ENCODE measurements at regions not wholly inside any gene's neighbourhood (a gene's known extent, or its start where the extent isn't known, plus 50 kb on each side); places are given as distances from the start of the nearest gene placed in this dataset.

GRCh38 chr13:80612804-80613203, 271.9 kb upstream of the SPRY2 start:
- TF ChIP-seq EZH2phosphoT487 (IDR thresholded peaks at IDR 0.05; ENCODE audit: low read depth, severe bottlenecking, unreplicated experiment) = no peak
- no peak for TF ChIP-seq EZH2 (IDR thresholded peaks at IDR 0.05; ENCODE audit: borderline replicate concordance)
- no peak for TF ChIP-seq CTCF (IDR thresholded peaks at IDR 0.05; ENCODE audit: poor library complexity)
- Histone ChIP-seq H4K20me1 (ENCODE audit: insufficient read depth, poor library complexity, severe bottlenecking) (no peaks in the 10 kb centered on the region), H3K4me3 (no peak overlapping the region), H3K27ac (no peak overlapping the region), H3K36me3 (replicated peaks; ENCODE audit: insufficient read depth, low read depth) (no peaks in the 10 kb centered on the region), H3K4me1 (ENCODE audit: insufficient read depth) (no peaks in the 10 kb centered on the region), H3K27me3 (no peaks in the 10 kb centered on the region), H3K79me2 (no peaks in the 10 kb centered on the region), H3K4me2 (no peak overlapping the region), H3K9me3 (ENCODE audit: low read depth) (no peaks in the 10 kb centered on the region), H2AFZ (no peak overlapping the region), H3K9me2 (replicated peaks; ENCODE audit: insufficient read depth) (no peaks in the 10 kb centered on the region)
- WGBS (ENCODE audit: low lambda C conversion rate, missing lambda C conversion rate) = 88% methylated on average over 6 of the region's 6 CpGs
- DNase-seq (ENCODE audit: low spot score) = no peak

DNA sequence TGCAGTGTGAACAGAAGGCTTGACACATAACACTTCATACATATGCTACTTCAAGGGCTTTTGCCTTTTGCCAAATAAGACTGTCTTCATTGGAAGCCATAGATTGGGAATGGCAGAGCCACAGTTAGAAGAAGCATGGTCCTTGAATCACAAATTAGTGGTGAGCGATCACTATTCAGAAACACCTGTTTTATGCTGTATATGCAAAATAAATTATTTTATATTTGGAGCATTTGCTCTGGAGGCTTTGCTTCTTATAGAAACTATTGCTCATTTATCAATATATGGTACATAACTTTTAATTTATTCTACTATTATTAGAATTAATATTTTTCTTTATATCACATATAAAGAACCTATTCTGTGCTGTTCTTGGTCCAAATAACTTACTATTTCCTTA, 270.4 kb upstream of the SPRY2 start:
- Histone ChIP-seq H2AFZ (no peak overlapping the region), H3K79me2 (no peaks in the 10 kb centered on the region), H3K27ac (no peak overlapping the region), H4K20me1 (ENCODE audit: insufficient read depth, poor library complexity, severe bottlenecking) (no peaks in the 10 kb centered on the region), H3K36me3 (replicated peaks; ENCODE audit: insufficient read depth, low read depth) (no peaks in the 10 kb centered on the region), H3K9me2 (replicated peaks; ENCODE audit: insufficient read depth) (no peaks in the 10 kb centered on the region), H3K4me3 (no peak overlapping the region), H3K4me1 (ENCODE audit: insufficient read depth) (no peaks in the 10 kb centered on the region), H3K27me3 (no peaks in the 10 kb centered on the region), H3K4me2 (no peak overlapping the region), H3K9me3 (ENCODE audit: low read depth) (no peaks in the 10 kb centered on the region)
- no peak for DNase-seq (ENCODE audit: low spot score)
- WGBS (ENCODE audit: low lambda C conversion rate, missing lambda C conversion rate) = 93% methylated on average over 1 of the region's 1 CpG
- TF ChIP-seq CTCF (IDR thresholded peaks at IDR 0.05; ENCODE audit: poor library complexity) = no peak
- no peak for TF ChIP-seq EZH2phosphoT487 (IDR thresholded peaks at IDR 0.05; ENCODE audit: low read depth, severe bottlenecking, unreplicated experiment)
- no peak for TF ChIP-seq EZH2 (IDR thresholded peaks at IDR 0.05; ENCODE audit: borderline replicate concordance)

DNA sequence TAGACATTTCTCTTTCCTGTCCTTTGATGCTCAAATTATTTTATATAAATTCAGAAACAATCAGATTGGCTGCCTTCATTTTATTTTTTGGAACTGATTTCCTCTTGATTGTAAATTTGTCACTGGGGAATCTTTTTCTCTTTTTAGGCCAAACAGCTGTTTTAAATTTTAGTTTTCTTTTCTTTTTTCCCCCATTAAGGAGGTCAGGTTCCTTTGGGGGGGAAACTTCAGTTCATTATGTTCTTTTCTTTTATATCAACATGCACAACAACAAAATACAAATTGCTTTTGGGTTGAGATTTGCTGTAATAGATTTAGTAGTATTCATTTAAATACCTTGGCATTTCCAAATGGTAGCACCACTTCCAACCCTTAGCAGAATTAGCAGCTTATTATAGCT, 264.8 kb upstream of the SPRY2 start:
- Histone ChIP-seq H2AFZ (no peak overlapping the region), H3K9me3 (ENCODE audit: low read depth) (no peaks in the 10 kb centered on the region), H3K36me3 (replicated peaks; ENCODE audit: insufficient read depth, low read depth) (no peaks in the 10 kb centered on the region), H3K79me2 (no peaks in the 10 kb centered on the region), H4K20me1 (ENCODE audit: insufficient read depth, poor library complexity, severe bottlenecking) (no peaks in the 10 kb centered on the region), H3K4me1 (ENCODE audit: insufficient read depth) (no peaks in the 10 kb centered on the region), H3K4me3 (no peak overlapping the region), H3K9me2 (replicated peaks; ENCODE audit: insufficient read depth) (no peaks in the 10 kb centered on the region), H3K27ac (no peak overlapping the region), H3K27me3 (no peaks in the 10 kb centered on the region), H3K4me2 (no peak overlapping the region)
- no peak for DNase-seq (ENCODE audit: low spot score)
- TF ChIP-seq EZH2phosphoT487 (IDR thresholded peaks at IDR 0.05; ENCODE audit: low read depth, severe bottlenecking, unreplicated experiment) (no peak), EZH2 (IDR thresholded peaks at IDR 0.05; ENCODE audit: borderline replicate concordance) (no peak), CTCF (IDR thresholded peaks at IDR 0.05; ENCODE audit: poor library complexity) (no peak)

DNA sequence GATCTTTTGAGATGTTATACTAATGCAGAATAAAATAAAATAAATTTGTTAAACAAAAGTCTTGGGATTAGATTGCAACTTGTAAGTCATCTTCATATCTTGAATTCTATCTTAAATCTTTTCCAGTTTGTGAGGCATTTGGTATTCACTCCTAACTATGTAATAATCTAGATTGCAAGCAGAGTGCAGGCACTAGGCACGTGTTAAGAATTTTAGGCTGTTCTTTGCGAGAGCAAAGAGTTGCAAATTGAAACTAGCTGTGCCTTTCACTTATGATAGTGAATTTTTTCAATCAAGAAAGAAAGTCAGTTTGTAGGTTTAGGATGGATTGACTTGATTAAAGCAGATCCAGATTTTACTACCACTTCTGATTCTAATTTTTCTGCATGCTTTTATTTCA, 264.1 kb upstream of the SPRY2 start:
- WGBS (ENCODE audit: low lambda C conversion rate, missing lambda C conversion rate) = 65% methylated on average over 2 of the region's 2 CpGs
- Histone ChIP-seq H3K79me2 (no peaks in the 10 kb centered on the region), H2AFZ (no peak overlapping the region), H3K9me3 (ENCODE audit: low read depth) (no peaks in the 10 kb centered on the region), H3K4me1 (ENCODE audit: insufficient read depth) (no peaks in the 10 kb centered on the region), H4K20me1 (ENCODE audit: insufficient read depth, poor library complexity, severe bottlenecking) (no peaks in the 10 kb centered on the region), H3K4me3 (no peak overlapping the region), H3K9me2 (replicated peaks; ENCODE audit: insufficient read depth) (no peaks in the 10 kb centered on the region), H3K27ac (no peak overlapping the region), H3K4me2 (no peak overlapping the region), H3K27me3 (no peaks in the 10 kb centered on the region), H3K36me3 (replicated peaks; ENCODE audit: insufficient read depth, low read depth) (no peaks in the 10 kb centered on the region)
- TF ChIP-seq CTCF (IDR thresholded peaks at IDR 0.05; ENCODE audit: poor library complexity) (no peak), EZH2 (IDR thresholded peaks at IDR 0.05; ENCODE audit: borderline replicate concordance) (no peak), EZH2phosphoT487 (IDR thresholded peaks at IDR 0.05; ENCODE audit: low read depth, severe bottlenecking, unreplicated experiment) (no peak)
- no peak for DNase-seq (ENCODE audit: low spot score)

All from hepatocyte (in vitro differentiated cells).